ENCODE measurements at regions not wholly inside any gene's neighbourhood (a gene's known extent, or its start where the extent isn't known, plus 50 kb on each side); places are given as distances from the start of the nearest gene placed in this dataset.

DNA sequence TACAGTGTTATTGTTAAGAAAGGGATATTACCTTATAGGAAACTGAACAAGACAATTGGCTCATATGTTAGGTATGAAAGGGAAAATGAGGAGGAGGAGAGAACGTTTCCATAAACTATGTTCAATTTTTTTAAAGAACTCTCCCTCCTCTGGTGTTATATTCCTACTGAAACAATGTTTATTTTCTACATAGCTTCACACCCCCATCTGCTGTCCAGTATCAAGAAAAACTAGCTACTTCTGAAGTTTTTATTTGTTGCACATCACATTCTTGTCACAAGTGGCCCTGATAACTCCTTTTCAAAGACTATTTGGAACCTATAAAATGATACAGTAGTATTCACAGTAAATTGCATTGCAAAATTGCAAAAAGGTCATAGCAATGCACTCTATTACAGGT, 223.4 kb upstream of the FAM174A start:
- no peak for TF ChIP-seq ZFX (IDR thresholded peaks at IDR 0.05)
- TF ChIP-seq, protein P1, sequence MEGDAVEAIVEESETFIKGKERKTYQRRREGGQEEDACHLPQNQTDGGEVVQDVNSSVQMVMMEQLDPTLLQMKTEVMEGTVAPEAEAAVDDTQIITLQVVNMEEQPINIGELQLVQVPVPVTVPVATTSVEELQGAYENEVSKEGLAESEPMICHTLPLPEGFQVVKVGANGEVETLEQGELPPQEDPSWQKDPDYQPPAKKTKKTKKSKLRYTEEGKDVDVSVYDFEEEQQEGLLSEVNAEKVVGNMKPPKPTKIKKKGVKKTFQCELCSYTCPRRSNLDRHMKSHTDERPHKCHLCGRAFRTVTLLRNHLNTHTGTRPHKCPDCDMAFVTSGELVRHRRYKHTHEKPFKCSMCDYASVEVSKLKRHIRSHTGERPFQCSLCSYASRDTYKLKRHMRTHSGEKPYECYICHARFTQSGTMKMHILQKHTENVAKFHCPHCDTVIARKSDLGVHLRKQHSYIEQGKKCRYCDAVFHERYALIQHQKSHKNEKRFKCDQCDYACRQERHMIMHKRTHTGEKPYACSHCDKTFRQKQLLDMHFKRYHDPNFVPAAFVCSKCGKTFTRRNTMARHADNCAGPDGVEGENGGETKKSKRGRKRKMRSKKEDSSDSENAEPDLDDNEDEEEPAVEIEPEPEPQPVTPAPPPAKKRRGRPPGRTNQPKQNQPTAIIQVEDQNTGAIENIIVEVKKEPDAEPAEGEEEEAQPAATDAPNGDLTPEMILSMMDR (conservative IDR thresholded peaks at IDR 0.05) = peak; percentile 19; the same call in 1 of the 2 replicates

Data from C4-2B (cell line).